ENCODE measurements at regions not wholly inside any gene's neighbourhood (a gene's known extent, or its start where the extent isn't known, plus 50 kb on each side); places are given as distances from the start of the nearest gene placed in this dataset.

GRCh38 chr5:174307656-174308271 lies 262.3 kb downstream of the NSG2 start:
- TF ChIP-seq EZH2phosphoT487 (IDR thresholded peaks at IDR 0.05; ENCODE audit: borderline replicate concordance) (no peak), CTCF (conservative IDR thresholded peaks at IDR 0.05; ENCODE audit: low read length) (no peak)
- Histone ChIP-seq H2AFZ (ENCODE audit: low read length) (no peak overlapping the region), H3K4me1 (ENCODE audit: insufficient read depth, low read length, poor library complexity, severe bottlenecking) (no peaks in the 10 kb centered on the region), H3K9ac (ENCODE audit: low read depth, low read length, poor library complexity, severe bottlenecking) (no peak overlapping the region), H3K79me2 (ENCODE audit: insufficient read depth, low read length) (no peaks in the 10 kb centered on the region), H3K9me3 (ENCODE audit: insufficient read depth, low read depth, low read length) (no peaks in the 10 kb centered on the region), H3K9me2 (replicated peaks; ENCODE audit: low read depth, low read length) (no peaks in the 10 kb centered on the region), H3K4me3 (ENCODE audit: low read length, poor library complexity, severe bottlenecking) (no peak overlapping the region), H3K4me2 (ENCODE audit: low read depth, low read length, poor library complexity, severe bottlenecking) (no peak overlapping the region), H3K27me3 (ENCODE audit: insufficient read depth, low read length, poor library complexity, severe bottlenecking) (no peaks in the 10 kb centered on the region), H3F3A (ENCODE audit: low read depth) (no peaks in the 10 kb centered on the region), H3K36me3 (ENCODE audit: insufficient read depth, low read length) (no peaks in the 10 kb centered on the region), H4K20me1 (ENCODE audit: insufficient read depth, low read length, poor library complexity, severe bottlenecking) (no peaks in the 10 kb centered on the region)

GRCh38 chr5:174309131-174309795 lies 263.8 kb downstream of the NSG2 start:
- Histone ChIP-seq H2AFZ (ENCODE audit: low read length) (no peak overlapping the region), H3K4me1 (ENCODE audit: insufficient read depth, low read length, poor library complexity, severe bottlenecking) (no peaks in the 10 kb centered on the region), H4K20me1 (ENCODE audit: insufficient read depth, low read length, poor library complexity, severe bottlenecking) (no peaks in the 10 kb centered on the region), H3K79me2 (ENCODE audit: insufficient read depth, low read length) (no peaks in the 10 kb centered on the region), H3F3A (ENCODE audit: low read depth) (no peaks in the 10 kb centered on the region), H3K9me2 (replicated peaks; ENCODE audit: low read depth, low read length) (no peaks in the 10 kb centered on the region), H3K27me3 (ENCODE audit: insufficient read depth, low read length, poor library complexity, severe bottlenecking) (no peaks in the 10 kb centered on the region), H3K4me2 (ENCODE audit: low read depth, low read length, poor library complexity, severe bottlenecking) (no peak overlapping the region), H3K9ac (ENCODE audit: low read depth, low read length, poor library complexity, severe bottlenecking) (no peak overlapping the region), H3K36me3 (ENCODE audit: insufficient read depth, low read length) (no peaks in the 10 kb centered on the region), H3K4me3 (ENCODE audit: low read length, poor library complexity, severe bottlenecking) (no peak overlapping the region), H3K9me3 (ENCODE audit: insufficient read depth, low read depth, low read length) (no peaks in the 10 kb centered on the region)
- no peak for TF ChIP-seq EZH2phosphoT487 (IDR thresholded peaks at IDR 0.05; ENCODE audit: borderline replicate concordance)

- Histone ChIP-seq H4K20me1 (ENCODE audit: insufficient read depth, low read length, poor library complexity, severe bottlenecking) (no peaks in the 10 kb centered on the region), H3K9me2 (replicated peaks; ENCODE audit: low read depth, low read length) (no peaks in the 10 kb centered on the region), H3K4me2 (ENCODE audit: low read depth, low read length, poor library complexity, severe bottlenecking) (no peak overlapping the region), H2AFZ (ENCODE audit: low read length) (no peak overlapping the region), H3K27me3 (ENCODE audit: insufficient read depth, low read length, poor library complexity, severe bottlenecking) (no peaks in the 10 kb centered on the region), H3K9me3 (ENCODE audit: insufficient read depth, low read depth, low read length) (no peaks in the 10 kb centered on the region), H3K4me3 (ENCODE audit: low read length, poor library complexity, severe bottlenecking) (no peak overlapping the region), H3K79me2 (ENCODE audit: insufficient read depth, low read length) (no peaks in the 10 kb centered on the region), H3F3A (ENCODE audit: low read depth) (no peaks in the 10 kb centered on the region), H3K4me1 (ENCODE audit: insufficient read depth, low read length, poor library complexity, severe bottlenecking) (no peaks in the 10 kb centered on the region), H3K9ac (ENCODE audit: low read depth, low read length, poor library complexity, severe bottlenecking) (no peak overlapping the region), H3K36me3 (ENCODE audit: insufficient read depth, low read length) (no peaks in the 10 kb centered on the region)
- TF ChIP-seq EZH2phosphoT487 (IDR thresholded peaks at IDR 0.05; ENCODE audit: borderline replicate concordance) (no peak), CTCF (conservative IDR thresholded peaks at IDR 0.05; ENCODE audit: low read length) (no peak)
Measured at GRCh38 chr5:174310243-174310642, 264.7 kb downstream of the NSG2 start.

Measured in Loucy (cell line).